GM12878 (cell line): ENCODE measurements at regions not wholly inside any gene's neighbourhood (a gene's known extent, or its start where the extent isn't known, plus 50 kb on each side); places are given as distances from the start of the nearest gene placed in this dataset.
A peak's percentile ranks its signal among the peaks of the same experiment; 100 is the strongest.

ENCODE experiments used
- ATAC-seq: fragments of 200-7000 bp; cut with Tn5 transposase; 3 replicates; pipeline ENCODE4 v1.9.1; 2020; ENCODE audit warnings: mild to moderate bottlenecking, moderate library complexity
- BruUV-seq: library from RNA; stranded (reverse); fragments of 400-500 nt; replicated peaks from 2 replicates; lab custom pipeline; 2021; lab: Mats Ljungman, UMichigan
- CTCF ChIA-PET: fragments of 300-600 bp; sonication (Branson Sonifier 250); formaldehyde crosslinking; extraction: SDS; loops from one replicate; lab custom pipeline; 2021; ENCODE audit warnings: inconsistent platforms; lab: Yijun Ruan, JAX
- POLR2A ChIA-PET: fragments of 350-600 bp; formaldehyde crosslinking; extraction: SDS; loops from one replicate; lab custom pipeline; 2021; ENCODE audit warnings: inconsistent platforms; lab: Charles Lee
- RAD21 ChIA-PET: fragments of 300-600 bp; sonication (Branson Sonifier 250); formaldehyde crosslinking; loops from one replicate; lab custom pipeline; 2023; ENCODE audit warnings: antibody characterized with exemption; ENCODE audit not compliant: unreplicated experiment; lab: Charles Lee
- SMC1A ChIA-PET: fragments of 300-600 bp; sonication (Branson Sonifier 250); formaldehyde crosslinking; loops from one replicate; lab custom pipeline; 2023; ENCODE audit not compliant: unreplicated experiment, uncharacterized antibody; lab: Charles Lee
- DNase-seq: peaks from one replicate; pipeline ENCODE4 v3.0.0-alpha.2; 2011; ENCODE audit warnings: low read depth, low spot score
- FAIRE-seq: peaks from 3 replicates; lab custom pipeline; 2011; peaks lifted over from hg19 to GRCh38; lab: Jason Lieb, UNC
- H2AFZ ChIP-seq: 2 replicates; pipeline ENCODE4 v1.6.0; 2011; ENCODE audit warnings: low read depth, low read length, control low read depth; ENCODE audit not compliant: control insufficient read depth
- H3K27ac ChIP-seq: 2 replicates; pipeline ENCODE4 v1.5.1; 2011; ENCODE audit warnings: control low read depth; ENCODE audit not compliant: control insufficient read depth, insufficient read depth
- H3K27me3 ChIP-seq, 2 experiments: replicated peaks in 1 of 2; 2 replicates each; pipeline versions ENCODE4 v1.6.0 to v1.6.1; 2011; ENCODE audit warnings: low read length in 1 of 2; ENCODE audit not compliant: control insufficient read depth in 2 of 2, insufficient read depth in 2 of 2
- H3K36me3 ChIP-seq, 2 experiments: 2 replicates each; pipeline ENCODE4 v1.5.1; 2011; ENCODE audit warnings: low read length in 1 of 2; ENCODE audit not compliant: control insufficient read depth in 2 of 2, insufficient read depth in 2 of 2
- H3K4me1 ChIP-seq: 2 replicates; pipeline ENCODE4 v1.6.1; 2011; ENCODE audit warnings: mild to moderate bottlenecking, low read length, moderate library complexity, mixed read lengths; ENCODE audit not compliant: control insufficient read depth, insufficient read depth
- H3K4me2 ChIP-seq: 2 replicates; pipeline ENCODE4 v1.6.0; 2011; ENCODE audit warnings: control low read depth; ENCODE audit not compliant: control insufficient read depth, insufficient read depth
- H3K4me3 ChIP-seq: fragments of 200-600 bp; sonication (generic); 2 replicates; pipeline ENCODE4 v1.5.1; 2016
- H3K79me2 ChIP-seq: 2 replicates; pipeline ENCODE4 v1.6.0; 2011; ENCODE audit warnings: low read length; ENCODE audit not compliant: control insufficient read depth, insufficient read depth
- H3K9ac ChIP-seq: 2 replicates; pipeline ENCODE4 v1.8.0; 2011; ENCODE audit warnings: low read length, control low read depth, mixed read lengths; ENCODE audit not compliant: control insufficient read depth, insufficient read depth
- H3K9me3 ChIP-seq: replicated peaks from 3 replicates; pipeline ENCODE4 v1.5.1; 2011; ENCODE audit warnings: mild to moderate bottlenecking, low read length; ENCODE audit not compliant: control insufficient read depth, insufficient read depth
- H4K20me1 ChIP-seq: 2 replicates; pipeline ENCODE4 v1.6.0; 2011; ENCODE audit not compliant: control insufficient read depth, insufficient read depth
- MEF2B ChIP-seq: fragments of 450-650 bp; IDR thresholded peaks from 2 replicates; pipeline ENCODE4 v1.6.1; 2018; ENCODE audit warnings: mild to moderate bottlenecking, moderate library complexity; ENCODE audit not compliant: partially characterized antibody, poor library complexity, severe bottlenecking
- POLR2AphosphoS5 ChIP-seq: IDR thresholded peaks from 2 replicates; pipeline ENCODE4 v1.6.1; 2011; ENCODE audit warnings: mild to moderate bottlenecking, low read length, inconsistent platforms
- RB1 ChIP-seq: fragments of 450-650 bp; formaldehyde crosslinking; IDR thresholded peaks from 2 replicates; pipeline ENCODE4 v1.6.1; 2017; ENCODE audit warnings: mild to moderate bottlenecking, borderline replicate concordance
- SMARCA5 ChIP-seq: fragments of 450-650 bp; IDR thresholded peaks from 2 replicates; pipeline ENCODE4 v1.6.1; 2017; ENCODE audit warnings: mild to moderate bottlenecking
- SPI1 ChIP-seq: IDR thresholded peaks from 2 replicates; pipeline ENCODE4 v1.6.1; 2011; ENCODE audit warnings: low read depth, mild to moderate bottlenecking, low read length, moderate library complexity, borderline replicate concordance; ENCODE audit not compliant: insufficient read depth
- YBX1 ChIP-seq: fragments of 450-650 bp; IDR thresholded peaks from 2 replicates; pipeline ENCODE4 v1.6.1; 2016; ENCODE audit warnings: antibody characterized with exemption
- WGBS: methylation state at CpG from one replicate; pipeline ENCODE4 v1.1.6; 2016; ENCODE audit warnings: low lambda C conversion rate; ENCODE audit not compliant: insufficient replicate concordance, insufficient coverage; ENCODE audit errors: missing lambda C conversion rate; 5-methylcytosine and 5-hydroxymethylcytosine counted together
- in situ Hi-C: fragments of 300-500 bp; cut with MboI; formaldehyde crosslinking; loops from 9 replicates; pipeline ENCODE4 v1.14.3; 2018; ENCODE audit warnings: mixed read lengths
- intact Hi-C: fragments of 100-400 bp; cut with micrococcal nuclease; formaldehyde crosslinking; loops from one replicate; pipeline ENCODE4 v1.14.2; 2022; ENCODE audit not compliant: unreplicated experiment
- TF ChIP-seq, protein P1 (sequence below): fragments of 450-650 bp; IDR thresholded peaks from 2 replicates; pipeline ENCODE4 v1.6.1; 2016; ENCODE audit warnings: mild to moderate bottlenecking
- TF ChIP-seq, protein P2 (sequence below): fragments of 450-650 bp; formaldehyde crosslinking; IDR thresholded peaks from 2 replicates; pipeline ENCODE4 v1.5.0; 2022; ENCODE audit warnings: mild to moderate bottlenecking, missing genetic modification characterization
- TF ChIP-seq, protein P3 (sequence below): fragments of 450-650 bp; IDR thresholded peaks from 2 replicates; pipeline ENCODE4 v1.6.1; 2017; ENCODE audit warnings: mild to moderate bottlenecking, moderate library complexity

DNA sequence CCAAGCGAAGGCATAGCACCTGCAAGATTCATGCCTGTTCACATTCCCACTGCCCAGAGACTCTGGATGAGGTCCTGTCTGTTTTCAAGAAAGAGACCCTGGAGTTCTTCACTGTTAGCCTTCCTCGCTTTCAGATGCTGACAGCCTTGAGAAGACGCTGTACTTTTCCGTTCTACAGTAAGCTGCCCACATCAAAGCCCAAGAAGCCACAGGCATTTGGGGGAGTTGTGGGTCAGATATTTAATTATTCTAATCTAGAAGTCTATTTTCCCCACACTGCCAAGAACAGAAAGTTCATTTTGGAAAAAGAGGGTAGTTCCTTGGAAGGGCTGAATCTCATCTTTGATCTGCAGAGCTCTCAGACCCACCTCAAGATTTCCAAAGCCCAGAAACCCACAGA, 127.9 kb downstream of the AXIN2 start (continued):
- TF ChIP-seq, protein P1, sequence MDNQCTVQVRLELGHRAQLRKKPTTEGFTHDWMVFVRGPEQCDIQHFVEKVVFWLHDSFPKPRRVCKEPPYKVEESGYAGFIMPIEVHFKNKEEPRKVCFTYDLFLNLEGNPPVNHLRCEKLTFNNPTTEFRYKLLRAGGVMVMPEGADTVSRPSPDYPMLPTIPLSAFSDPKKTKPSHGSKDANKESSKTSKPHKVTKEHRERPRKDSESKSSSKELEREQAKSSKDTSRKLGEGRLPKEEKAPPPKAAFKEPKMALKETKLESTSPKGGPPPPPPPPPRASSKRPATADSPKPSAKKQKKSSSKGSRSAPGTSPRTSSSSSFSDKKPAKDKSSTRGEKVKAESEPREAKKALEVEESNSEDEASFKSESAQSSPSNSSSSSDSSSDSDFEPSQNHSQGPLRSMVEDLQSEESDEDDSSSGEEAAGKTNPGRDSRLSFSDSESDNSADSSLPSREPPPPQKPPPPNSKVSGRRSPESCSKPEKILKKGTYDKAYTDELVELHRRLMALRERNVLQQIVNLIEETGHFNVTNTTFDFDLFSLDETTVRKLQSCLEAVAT = no peak
- TF ChIP-seq YBX1 (no peak), POLR2AphosphoS5 (no peak), SMARCA5 (no peak), MEF2B (no peak), RB1 (no peak)
- TF ChIP-seq, protein P2, sequence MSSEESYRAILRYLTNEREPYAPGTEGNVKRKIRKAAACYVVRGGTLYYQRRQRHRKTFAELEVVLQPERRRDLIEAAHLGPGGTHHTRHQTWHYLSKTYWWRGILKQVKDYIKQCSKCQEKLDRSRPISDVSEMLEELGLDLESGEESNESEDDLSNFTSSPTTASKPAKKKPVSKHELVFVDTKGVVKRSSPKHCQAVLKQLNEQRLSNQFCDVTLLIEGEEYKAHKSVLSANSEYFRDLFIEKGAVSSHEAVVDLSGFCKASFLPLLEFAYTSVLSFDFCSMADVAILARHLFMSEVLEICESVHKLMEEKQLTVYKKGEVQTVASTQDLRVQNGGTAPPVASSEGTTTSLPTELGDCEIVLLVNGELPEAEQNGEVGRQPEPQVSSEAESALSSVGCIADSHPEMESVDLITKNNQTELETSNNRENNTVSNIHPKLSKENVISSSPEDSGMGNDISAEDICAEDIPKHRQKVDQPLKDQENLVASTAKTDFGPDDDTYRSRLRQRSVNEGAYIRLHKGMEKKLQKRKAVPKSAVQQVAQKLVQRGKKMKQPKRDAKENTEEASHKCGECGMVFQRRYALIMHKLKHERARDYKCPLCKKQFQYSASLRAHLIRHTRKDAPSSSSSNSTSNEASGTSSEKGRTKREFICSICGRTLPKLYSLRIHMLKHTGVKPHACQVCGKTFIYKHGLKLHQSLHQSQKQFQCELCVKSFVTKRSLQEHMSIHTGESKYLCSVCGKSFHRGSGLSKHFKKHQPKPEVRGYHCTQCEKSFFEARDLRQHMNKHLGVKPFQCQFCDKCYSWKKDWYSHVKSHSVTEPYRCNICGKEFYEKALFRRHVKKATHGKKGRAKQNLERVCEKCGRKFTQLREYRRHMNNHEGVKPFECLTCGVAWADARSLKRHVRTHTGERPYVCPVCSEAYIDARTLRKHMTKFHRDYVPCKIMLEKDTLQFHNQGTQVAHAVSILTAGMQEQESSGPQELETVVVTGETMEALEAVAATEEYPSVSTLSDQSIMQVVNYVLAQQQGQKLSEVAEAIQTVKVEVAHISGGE = no peak

DNA sequence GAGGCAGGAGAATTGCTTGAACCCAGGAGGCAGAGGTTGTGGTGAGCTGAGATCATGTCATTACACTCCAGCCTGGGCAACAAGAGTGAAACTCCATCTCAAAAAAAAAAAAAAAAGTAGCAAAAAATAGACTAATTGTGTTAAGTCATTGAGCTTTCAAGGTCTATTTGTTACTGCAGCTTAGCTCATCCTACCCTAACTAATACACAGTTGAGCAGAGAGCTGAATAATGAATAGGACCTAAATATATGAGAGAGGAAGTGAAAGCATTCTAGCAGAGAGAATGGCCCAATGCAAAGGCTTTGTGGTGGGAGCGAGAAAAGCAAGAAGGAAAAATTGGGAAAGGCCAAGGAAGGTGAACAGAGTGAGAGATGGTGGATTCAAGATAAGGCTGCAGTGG, 128.3 kb downstream of the AXIN2 start:
- Histone ChIP-seq H3K9ac (no peak overlapping the region), H2AFZ (no peak overlapping the region), H3K4me2 (no peak overlapping the region), H3K27ac (no peak overlapping the region), H3K79me2 (no peaks in the 10 kb centered on the region)
- DNase-seq (no peak), ATAC-seq (no peak)
- TF ChIP-seq, protein P3, sequence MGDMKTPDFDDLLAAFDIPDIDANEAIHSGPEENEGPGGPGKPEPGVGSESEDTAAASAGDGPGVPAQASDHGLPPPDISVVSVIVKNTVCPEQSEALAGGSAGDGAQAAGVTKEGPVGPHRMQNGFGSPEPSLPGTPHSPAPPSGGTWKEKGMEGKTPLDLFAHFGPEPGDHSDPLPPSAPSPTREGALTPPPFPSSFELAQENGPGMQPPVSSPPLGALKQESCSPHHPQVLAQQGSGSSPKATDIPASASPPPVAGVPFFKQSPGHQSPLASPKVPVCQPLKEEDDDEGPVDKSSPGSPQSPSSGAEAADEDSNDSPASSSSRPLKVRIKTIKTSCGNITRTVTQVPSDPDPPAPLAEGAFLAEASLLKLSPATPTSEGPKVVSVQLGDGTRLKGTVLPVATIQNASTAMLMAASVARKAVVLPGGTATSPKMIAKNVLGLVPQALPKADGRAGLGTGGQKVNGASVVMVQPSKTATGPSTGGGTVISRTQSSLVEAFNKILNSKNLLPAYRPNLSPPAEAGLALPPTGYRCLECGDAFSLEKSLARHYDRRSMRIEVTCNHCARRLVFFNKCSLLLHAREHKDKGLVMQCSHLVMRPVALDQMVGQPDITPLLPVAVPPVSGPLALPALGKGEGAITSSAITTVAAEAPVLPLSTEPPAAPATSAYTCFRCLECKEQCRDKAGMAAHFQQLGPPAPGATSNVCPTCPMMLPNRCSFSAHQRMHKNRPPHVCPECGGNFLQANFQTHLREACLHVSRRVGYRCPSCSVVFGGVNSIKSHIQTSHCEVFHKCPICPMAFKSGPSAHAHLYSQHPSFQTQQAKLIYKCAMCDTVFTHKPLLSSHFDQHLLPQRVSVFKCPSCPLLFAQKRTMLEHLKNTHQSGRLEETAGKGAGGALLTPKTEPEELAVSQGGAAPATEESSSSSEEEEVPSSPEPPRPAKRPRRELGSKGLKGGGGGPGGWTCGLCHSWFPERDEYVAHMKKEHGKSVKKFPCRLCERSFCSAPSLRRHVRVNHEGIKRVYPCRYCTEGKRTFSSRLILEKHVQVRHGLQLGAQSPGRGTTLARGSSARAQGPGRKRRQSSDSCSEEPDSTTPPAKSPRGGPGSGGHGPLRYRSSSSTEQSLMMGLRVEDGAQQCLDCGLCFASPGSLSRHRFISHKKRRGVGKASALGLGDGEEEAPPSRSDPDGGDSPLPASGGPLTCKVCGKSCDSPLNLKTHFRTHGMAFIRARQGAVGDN = no peak
- peak; percentile 46; the same call in 1 of the 2 replicates for TF ChIP-seq SPI1
- TF ChIP-seq, all 136 proteins: peak for 1
- H3K4me3 ChIP-seq = no peak overlapping the region
- no peaks in the 10 kb centered on the region for H3K36me3 ChIP-seq
- POLR2A ChIA-PET = no interaction called here
- RAD21 ChIA-PET = interaction anchor here (1.6 kb wide), 1 partner anchor 362 kb away, joined by 3 read pairs; no protein-coding TSS in a partner anchor
- H3K4me1 ChIP-seq = no peaks in the 10 kb centered on the region
- in situ Hi-C loops = no loop called here
- intact Hi-C loops = no loop called here
- no peaks in the 10 kb centered on the region for H4K20me1 ChIP-seq
- BruUV-seq = no TSS peak
- CTCF ChIA-PET = no interaction called here
- 0% methylated on average over 1 of the region's 1 CpG for WGBS
- SMC1A ChIA-PET = no interaction called here
- H3K27me3 ChIP-seq = no peaks in the 10 kb centered on the region
- H3K9me3 ChIP-seq = no peaks in the 10 kb centered on the region; the same call in 1 of the 3 replicates
- no peak for FAIRE-seq
